ENCODE measurements at regions not wholly inside any gene's neighbourhood (a gene's known extent, or its start where the extent isn't known, plus 50 kb on each side); places are given as distances from the start of the nearest gene placed in this dataset.

DNA sequence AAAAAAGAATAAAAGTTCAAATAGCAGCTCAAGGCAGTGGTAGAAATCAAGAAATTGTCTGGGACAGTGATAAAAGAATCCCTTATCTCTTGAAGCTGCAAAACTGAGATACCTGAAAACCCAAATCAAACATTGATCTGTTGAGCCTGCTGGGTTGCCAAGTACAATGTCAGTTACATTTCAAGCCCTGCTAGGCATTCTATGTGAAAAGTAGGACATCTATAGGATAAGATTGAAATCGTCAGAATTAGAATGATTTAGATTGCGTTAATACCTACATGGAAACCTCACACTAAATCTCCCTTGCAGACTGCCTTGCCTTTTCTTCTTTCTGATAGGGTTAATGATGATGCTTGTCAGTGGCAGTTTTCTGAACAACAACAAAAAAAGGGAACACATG is 1684.4 kb upstream of the B3GALT2 start:
- no peaks in the 10 kb centered on the region for H3K79me2 ChIP-seq (ENCODE audit: control insufficient read depth, insufficient read depth, low read length)
- H3K27ac ChIP-seq (ENCODE audit: extremely low read depth, low read depth, low read length): no peak overlapping the region
- DNase-seq (ENCODE audit: extremely low read depth in 1 of 4, low spot score in 3 of 4) (no peak), ATAC-seq (peak; percentile 19; the same call in 1 of the 3 replicates), FAIRE-seq (no peak)
- H3K4me3 ChIP-seq: no peak overlapping the region
- no peaks in the 10 kb centered on the region for H3K9me3 ChIP-seq (replicated peaks; ENCODE audit: control insufficient read depth, insufficient read depth, low read depth, low read length)
- ChIA-PET CTCF (ENCODE audit: low intra/inter-chr PET ratio) (no interaction called here), POLR2A (no interaction called here)
- no peaks in the 10 kb centered on the region for H3K4me1 ChIP-seq (replicated peaks in 1 of 2; ENCODE audit: control insufficient read depth in 2 of 2, insufficient read depth in 2 of 2, low read length in 2 of 2)
- no peak overlapping the region for H3K9ac ChIP-seq (ENCODE audit: insufficient read depth in 1 of 2, low read depth in 2 of 2, low read length in 2 of 2)
- H3K27me3 ChIP-seq (ENCODE audit: control insufficient read depth in 2 of 2, insufficient read depth in 2 of 2, low read length in 2 of 2): no peaks in the 10 kb centered on the region
- intact Hi-C loops (cut with micrococcal nuclease) (no loop called here), in situ Hi-C loops (cut with MboI) (no loop called here)
- no peak overlapping the region for H2AFZ ChIP-seq (ENCODE audit: low read depth, low read length)
- no peaks in the 10 kb centered on the region for H4K20me1 ChIP-seq (replicated peaks; ENCODE audit: control insufficient read depth, insufficient read depth, low read length)
- H3K9me1 ChIP-seq (ENCODE audit: control insufficient read depth, insufficient read depth, low read length): no peaks in the 10 kb centered on the region
- H3K4me2 ChIP-seq (ENCODE audit: insufficient read depth, low read length): no peak overlapping the region
- no peaks in the 10 kb centered on the region for H3K36me3 ChIP-seq (ENCODE audit: control insufficient read depth, insufficient read depth, low read length)
- TF ChIP-seq REST (IDR thresholded peaks at IDR 0.05; ENCODE audit: borderline replicate concordance) (peak; percentile 9; the same call in 1 of the 2 replicates), REST (CRISPR knock-in tag; IDR thresholded peaks at IDR 0.05; ENCODE audit: low read depth) (no peak), RAD21 (CRISPR knock-in tag; conservative IDR thresholded peaks at IDR 0.05 in 1 of 2, IDR thresholded peaks at IDR 0.05 in 1 of 2) (peak; percentile 37 to 48), SMAD4 (CRISPR knock-in tag; conservative IDR thresholded peaks at IDR 0.05) (no peak), CTCF (IDR thresholded peaks at IDR 0.05 in 2 of 3, conservative IDR thresholded peaks at IDR 0.05 in 1 of 3; ENCODE audit: insufficient read depth in 2 of 3, low read depth in 1 of 3, low read length in 3 of 3) (peak in 1 of 3 experiments; percentile 24; a peak in 2 of 6 replicates), NEUROD1 (IDR thresholded peaks at IDR 0.05; ENCODE audit: borderline replicate concordance, low read depth, low read length, partially characterized antibody) (no peak)
- BruUV-seq (replicated peaks): no TSS peak
- 0% methylated on average over 2 of the region's 2 CpGs for WGBS (ENCODE audit: insufficient coverage, low coverage, missing lambda C conversion rate)

All from K562 (cell line).